GM23338 (cell line): ENCODE measurements at regions not wholly inside any gene's neighbourhood (a gene's known extent, or its start where the extent isn't known, plus 50 kb on each side); places are given as distances from the start of the nearest gene placed in this dataset.

ENCODE experiments used
- CTCF ChIP-seq, 2 experiments: fragments of 200-600 bp in 1 of 2; sonication (generic) in 1 of 2; conservative IDR thresholded peaks; 2 replicates each; pipeline versions ENCODE4 v1.5.1 to v1.6.1; 2016 to 2017; ENCODE audit warnings: antibody characterized with exemption in 2 of 2, low read depth in 2 of 2, mild to moderate bottlenecking in 2 of 2, moderate library complexity in 1 of 2
- POLR2AphosphoS5 ChIP-seq: IDR thresholded peaks from 2 replicates; pipeline ENCODE4 v1.6.1; 2016; ENCODE audit warnings: antibody characterized with exemption, low read depth
- ZNF462 ChIP-seq: fragments of 250-450 bp; sonication (Bioruptor Pico); IDR thresholded peaks from 2 replicates; pipeline ENCODE4 v1.5.0; 2020; ENCODE audit warnings: mild to moderate bottlenecking, moderate library complexity

GRCh38 chr4:187575706-187576105 is 419.9 kb upstream of the ZFP42 start:
- TF ChIP-seq CTCF (conservative IDR thresholded peaks at IDR 0.05; ENCODE audit: low read depth in 2 of 2) (no peak), POLR2AphosphoS5 (no peak), ZNF462 (no peak)
